Mesendoderm (in vitro differentiated cells): ENCODE measurements at regions not wholly inside any gene's neighbourhood (a gene's known extent, or its start where the extent isn't known, plus 50 kb on each side); places are given as distances from the start of the nearest gene placed in this dataset.

Experiments used
- DNase-seq: peaks from one replicate; pipeline ENCODE4 v3.0.0; 2013
- H2AK5ac ChIP-seq: 2 replicates; pipeline ENCODE4 v1.6.1; 2013; ENCODE audit warnings: low read length, inconsistent platforms
- H2BK120ac ChIP-seq: 2 replicates; pipeline ENCODE4 v1.6.1; 2013; ENCODE audit warnings: low read depth, mild to moderate bottlenecking, low read length, moderate library complexity, mixed read lengths
- H2BK15ac ChIP-seq: replicated peaks from 2 replicates; pipeline ENCODE4 v1.6.1; 2013; ENCODE audit warnings: low read depth, mild to moderate bottlenecking, moderate library complexity
- H2BK5ac ChIP-seq: 2 replicates; pipeline ENCODE4 v1.6.1; 2013; ENCODE audit warnings: low read length, inconsistent platforms
- H3K18ac ChIP-seq: 2 replicates; pipeline ENCODE4 v1.6.1; 2013; ENCODE audit warnings: mild to moderate bottlenecking, low read length, mixed read lengths
- H3K23ac ChIP-seq: one replicate; pipeline ENCODE4 v1.6.1; 2013; ENCODE audit warnings: low read length
- H3K27ac ChIP-seq: 2 replicates; pipeline ENCODE4 v1.5.1; 2013; ENCODE audit warnings: low read depth, mild to moderate bottlenecking, inconsistent platforms, low read length, moderate library complexity
- H3K27me3 ChIP-seq: 2 replicates; pipeline ENCODE4 v1.6.1; 2013; ENCODE audit warnings: low read length, control low read depth, mild to moderate bottlenecking, inconsistent platforms; ENCODE audit not compliant: insufficient read depth, poor library complexity
- H3K36me3 ChIP-seq: 2 replicates; pipeline ENCODE4 v1.6.1; 2013; ENCODE audit warnings: low read length, inconsistent platforms; ENCODE audit not compliant: control insufficient read depth, insufficient read depth
- H3K4ac ChIP-seq: one replicate; pipeline ENCODE4 v1.6.1; 2013; ENCODE audit warnings: low read depth, mild to moderate bottlenecking, low read length, moderate library complexity
- H3K4me1 ChIP-seq: 2 replicates; pipeline ENCODE4 v1.6.1; 2013; ENCODE audit warnings: low read depth, low read length, inconsistent platforms; ENCODE audit not compliant: control insufficient read depth
- H3K4me2 ChIP-seq: 2 replicates; pipeline ENCODE4 v1.6.1; 2013; ENCODE audit warnings: low read length
- H3K4me3 ChIP-seq: 2 replicates; pipeline ENCODE4 v1.5.1; 2013; ENCODE audit warnings: mild to moderate bottlenecking, low read length
- H3K56ac ChIP-seq: one replicate; pipeline ENCODE4 v1.6.1; 2013; ENCODE audit warnings: low read length
- H3K79me1 ChIP-seq: 2 replicates; pipeline ENCODE4 v1.6.1; 2013; ENCODE audit warnings: low read length, inconsistent platforms
- H3K79me2 ChIP-seq: 2 replicates; pipeline ENCODE4 v1.6.1; 2013; ENCODE audit warnings: mild to moderate bottlenecking, low read length; ENCODE audit not compliant: control insufficient read depth, insufficient read depth
- H3K9ac ChIP-seq: 2 replicates; pipeline ENCODE4 v1.6.1; 2013; ENCODE audit warnings: low read length, inconsistent platforms
- H4K5ac ChIP-seq: one replicate; pipeline ENCODE4 v1.6.1; 2013; ENCODE audit warnings: low read length
- H4K8ac ChIP-seq: one replicate; pipeline ENCODE4 v1.6.1; 2013; ENCODE audit warnings: low read depth, mild to moderate bottlenecking, control low read depth, low read length, moderate library complexity
- WGBS: extraction: QIAGEN DNeasy Blood & Tissue Kit; methylation state at CpG from one replicate; pipeline ENCODE4 v1.1.7; 2013; ENCODE audit warnings: low lambda C conversion rate, missing lambda C conversion rate; ENCODE audit not compliant: insufficient coverage; ENCODE audit errors: extremely low coverage; 5-methylcytosine and 5-hydroxymethylcytosine counted together

GRCh38 chr9:90024823-90025222, 420.0 kb downstream of the GADD45G start:
- no CpG with 5 or more reads among the region's 9 CpGs for WGBS

GRCh38 chr9:90025816-90026215, 421.0 kb downstream of the GADD45G start:
- H4K5ac ChIP-seq: no peak overlapping the region
- H3K79me1 ChIP-seq: no peaks in the 10 kb centered on the region
- H3K27me3 ChIP-seq: no peaks in the 10 kb centered on the region
- H3K56ac ChIP-seq: no peak overlapping the region
- H3K4me2 ChIP-seq: no peak overlapping the region
- H3K4me1 ChIP-seq: no peaks in the 10 kb centered on the region
- no CpG with 5 or more reads among the region's 3 CpGs for WGBS
- H3K4me3 ChIP-seq: no peak overlapping the region
- H3K79me2 ChIP-seq: no peaks in the 10 kb centered on the region
- no peak overlapping the region for H3K18ac ChIP-seq
- H2BK120ac ChIP-seq: no peak overlapping the region
- H2BK5ac ChIP-seq: no peak overlapping the region
- H3K27ac ChIP-seq: no peak overlapping the region
- DNase-seq: peak; percentile 48
- no peak overlapping the region for H3K23ac ChIP-seq
- H2BK15ac ChIP-seq: no peak overlapping the region
- no peak overlapping the region for H3K4ac ChIP-seq
- no peaks in the 10 kb centered on the region for H3K36me3 ChIP-seq
- H3K9ac ChIP-seq: no peak overlapping the region
- H2AK5ac ChIP-seq: no peak overlapping the region
- no peak overlapping the region for H4K8ac ChIP-seq

More at GRCh38 chr9:90024823-90025222, 420.0 kb downstream of the GADD45G start:
- H3K4me3 ChIP-seq: no peak overlapping the region
- no peak overlapping the region for H4K5ac ChIP-seq
- no peaks in the 10 kb centered on the region for H3K79me1 ChIP-seq
- no peak overlapping the region for H4K8ac ChIP-seq
- no peak overlapping the region for H3K23ac ChIP-seq
- H3K56ac ChIP-seq: no peak overlapping the region
- no peaks in the 10 kb centered on the region for H3K36me3 ChIP-seq
- H3K79me2 ChIP-seq: no peaks in the 10 kb centered on the region
- no peak overlapping the region for H2AK5ac ChIP-seq
- no peak overlapping the region for H3K27ac ChIP-seq
- no peak overlapping the region for H2BK15ac ChIP-seq
- H2BK120ac ChIP-seq: no peak overlapping the region
- H3K4me2 ChIP-seq: no peak overlapping the region
- no peaks in the 10 kb centered on the region for H3K4me1 ChIP-seq
- no peak overlapping the region for H3K4ac ChIP-seq
- DNase-seq: no peak
- H2BK5ac ChIP-seq: no peak overlapping the region
- H3K27me3 ChIP-seq: no peaks in the 10 kb centered on the region
- no peak overlapping the region for H3K18ac ChIP-seq
- no peak overlapping the region for H3K9ac ChIP-seq

GRCh38 chr9:90027296-90027790, 422.5 kb downstream of the GADD45G start:
- H3K9ac ChIP-seq: no peak overlapping the region
- no peak overlapping the region for H3K56ac ChIP-seq
- H4K8ac ChIP-seq: no peak overlapping the region
- H3K23ac ChIP-seq: no peak overlapping the region
- H3K4me2 ChIP-seq: no peak overlapping the region
- no peak overlapping the region for H3K27ac ChIP-seq
- H2BK120ac ChIP-seq: no peak overlapping the region
- no peak overlapping the region for H2AK5ac ChIP-seq
- no peak overlapping the region for H3K4ac ChIP-seq
- H2BK5ac ChIP-seq: no peak overlapping the region
- H3K27me3 ChIP-seq: no peaks in the 10 kb centered on the region
- H2BK15ac ChIP-seq: no peak overlapping the region
- H3K79me1 ChIP-seq: no peaks in the 10 kb centered on the region
- no peak overlapping the region for H3K18ac ChIP-seq
- no peak overlapping the region for H3K4me3 ChIP-seq
- no peaks in the 10 kb centered on the region for H3K36me3 ChIP-seq
- H3K4me1 ChIP-seq: no peaks in the 10 kb centered on the region
- H4K5ac ChIP-seq: no peak overlapping the region
- no peak for DNase-seq
- no peaks in the 10 kb centered on the region for H3K79me2 ChIP-seq
- WGBS: no CpG with 5 or more reads among the region's 1 CpG

- no peak overlapping the region for H2AK5ac ChIP-seq
- no peak overlapping the region for H3K4ac ChIP-seq
- no peak overlapping the region for H3K18ac ChIP-seq
- H3K27me3 ChIP-seq: no peaks in the 10 kb centered on the region
- no peak overlapping the region for H3K4me2 ChIP-seq
- no peak overlapping the region for H3K23ac ChIP-seq
- no peak overlapping the region for H2BK5ac ChIP-seq
- no peak overlapping the region for H3K56ac ChIP-seq
- no peak overlapping the region for H3K27ac ChIP-seq
- no peaks in the 10 kb centered on the region for H3K36me3 ChIP-seq
- no peak overlapping the region for H4K5ac ChIP-seq
- H2BK15ac ChIP-seq: no peak overlapping the region
- H3K79me1 ChIP-seq: no peaks in the 10 kb centered on the region
- no peaks in the 10 kb centered on the region for H3K79me2 ChIP-seq
- no peak overlapping the region for H2BK120ac ChIP-seq
- H3K9ac ChIP-seq: no peak overlapping the region
- no CpG with 5 or more reads among the region's 1 CpG for WGBS
- no peaks in the 10 kb centered on the region for H3K4me1 ChIP-seq
- H4K8ac ChIP-seq: no peak overlapping the region
- no peak for DNase-seq
- H3K4me3 ChIP-seq: no peak overlapping the region
These were observed 424.6 kb downstream of the GADD45G start for GRCh38 chr9:90029386-90029785.

GRCh38 chr9:90029996-90030395, 425.2 kb downstream of the GADD45G start:
- Histone ChIP-seq H3K23ac (no peak overlapping the region), H3K56ac (no peak overlapping the region), H3K79me1 (no peaks in the 10 kb centered on the region), H2BK120ac (no peak overlapping the region), H3K27ac (no peak overlapping the region), H3K27me3 (no peaks in the 10 kb centered on the region), H3K4me2 (no peak overlapping the region), H2BK5ac (no peak overlapping the region), H3K4ac (no peak overlapping the region), H3K9ac (no peak overlapping the region), H3K18ac (no peak overlapping the region), H3K4me1 (no peaks in the 10 kb centered on the region), H4K8ac (no peak overlapping the region), H2BK15ac (no peak overlapping the region), H2AK5ac (no peak overlapping the region), H4K5ac (no peak overlapping the region), H3K4me3 (no peak overlapping the region), H3K79me2 (no peaks in the 10 kb centered on the region), H3K36me3 (no peaks in the 10 kb centered on the region)
- DNase-seq: no peak
- WGBS: no CpG with 5 or more reads among the region's 5 CpGs

- no peak overlapping the region for H2BK120ac ChIP-seq
- peak; percentile 10 for DNase-seq
- no peak overlapping the region for H3K4me3 ChIP-seq
- no peak overlapping the region for H3K4me2 ChIP-seq
- H3K23ac ChIP-seq: no peak overlapping the region
- no peak overlapping the region for H3K56ac ChIP-seq
- H4K8ac ChIP-seq: no peak overlapping the region
- no peak overlapping the region for H4K5ac ChIP-seq
- no peak overlapping the region for H3K18ac ChIP-seq
- no peak overlapping the region for H3K9ac ChIP-seq
- WGBS: no CpG with 5 or more reads among the region's 9 CpGs
- H3K4me1 ChIP-seq: no peaks in the 10 kb centered on the region
- no peaks in the 10 kb centered on the region for H3K79me2 ChIP-seq
- H3K27me3 ChIP-seq: no peaks in the 10 kb centered on the region
- no peaks in the 10 kb centered on the region for H3K79me1 ChIP-seq
- no peak overlapping the region for H2AK5ac ChIP-seq
- H3K4ac ChIP-seq: no peak overlapping the region
- H2BK5ac ChIP-seq: no peak overlapping the region
- no peaks in the 10 kb centered on the region for H3K36me3 ChIP-seq
- no peak overlapping the region for H2BK15ac ChIP-seq
- H3K27ac ChIP-seq: no peak overlapping the region
These were observed 427.6 kb downstream of the GADD45G start for GRCh38 chr9:90032296-90033027.
